ENCODE measurements at regions not wholly inside any gene's neighbourhood (a gene's known extent, or its start where the extent isn't known, plus 50 kb on each side); places are given as distances from the start of the nearest gene placed in this dataset.
"Not testable (repeated sequence)": the region's sequence is repeated elsewhere in the genome, so short reads cannot be mapped to it uniquely, and the experiment has no call there.

GRCh38 chr21:7941432-7941831, 2580.0 kb upstream of the TPTE start:
- peaks cover 30% of the 10 kb centered on the region in 2 donors for H3K9me3 ChIP-seq (ENCODE audit: control insufficient read depth in 2 of 2, low read length in 2 of 2)
- not testable (repeated sequence) for H3K36me3 ChIP-seq (ENCODE audit: control insufficient read depth in 2 of 2, insufficient read depth in 2 of 2, low read length in 2 of 2); H3K4me1 ChIP-seq (ENCODE audit: control insufficient read depth, insufficient read depth, low read length); H3K9ac ChIP-seq (ENCODE audit: low read length in 2 of 2); H3K27me3 ChIP-seq (ENCODE audit: control insufficient read depth in 1 of 2, insufficient read depth in 2 of 2, low read length in 2 of 2); H3K4me3 ChIP-seq (ENCODE audit: low read length in 2 of 2); H3K27ac ChIP-seq (ENCODE audit: low read length)

GRCh38 chr21:7942219-7942618, 2579.2 kb upstream of the TPTE start:
- not testable (repeated sequence) for H3K36me3 ChIP-seq (ENCODE audit: control insufficient read depth in 2 of 2, insufficient read depth in 2 of 2, low read length in 2 of 2); H3K9ac ChIP-seq (ENCODE audit: low read length in 2 of 2); H3K4me3 ChIP-seq (ENCODE audit: low read length in 2 of 2); H3K4me1 ChIP-seq (ENCODE audit: control insufficient read depth, insufficient read depth, low read length); H3K27me3 ChIP-seq (ENCODE audit: control insufficient read depth in 1 of 2, insufficient read depth in 2 of 2, low read length in 2 of 2); H3K27ac ChIP-seq (ENCODE audit: low read length)
- H3K9me3 ChIP-seq (ENCODE audit: control insufficient read depth in 2 of 2, low read length in 2 of 2) = peaks cover 27 to 34% of the 10 kb centered on the region in 2 donors

GRCh38 chr21:7943534-7943933, 2577.8 kb upstream of the TPTE start:
- not testable (repeated sequence) for H3K27me3 ChIP-seq (ENCODE audit: control insufficient read depth in 1 of 2, insufficient read depth in 2 of 2, low read length in 2 of 2); H3K9ac ChIP-seq (ENCODE audit: low read length in 2 of 2); H3K36me3 ChIP-seq (ENCODE audit: control insufficient read depth in 2 of 2, insufficient read depth in 2 of 2, low read length in 2 of 2); H3K4me3 ChIP-seq (ENCODE audit: low read length in 2 of 2); H3K27ac ChIP-seq (ENCODE audit: low read length); H3K4me1 ChIP-seq (ENCODE audit: control insufficient read depth, insufficient read depth, low read length)
- peaks cover 24 to 36% of the 10 kb centered on the region in 2 donors for H3K9me3 ChIP-seq (ENCODE audit: control insufficient read depth in 2 of 2, low read length in 2 of 2)

- Histone ChIP-seq H3K4me3 (ENCODE audit: low read length in 2 of 2) (no peak overlapping the region), H3K36me3 (ENCODE audit: control insufficient read depth in 2 of 2, insufficient read depth in 2 of 2, low read length in 2 of 2) (no peaks in the 10 kb centered on the region), H3K4me1 (ENCODE audit: control insufficient read depth, insufficient read depth, low read length) (no peaks in the 10 kb centered on the region), H3K9me3 (ENCODE audit: control insufficient read depth in 2 of 2, low read length in 2 of 2) (peaks cover 39 to 60% of the 10 kb centered on the region in 2 donors), H3K27ac (ENCODE audit: low read length) (no peak overlapping the region), H3K27me3 (ENCODE audit: control insufficient read depth in 1 of 2, insufficient read depth in 2 of 2, low read length in 2 of 2) (no peaks in the 10 kb centered on the region), H3K9ac (ENCODE audit: low read length in 2 of 2) (no peak overlapping the region)
These were observed 2574.0 kb upstream of the TPTE start for GRCh38 chr21:7947422-7947821.

GRCh38 chr21:7948727-7949126, 2572.7 kb upstream of the TPTE start:
- H3K36me3 ChIP-seq (ENCODE audit: control insufficient read depth in 2 of 2, insufficient read depth in 2 of 2, low read length in 2 of 2); H3K27ac ChIP-seq (ENCODE audit: low read length); H3K4me3 ChIP-seq (ENCODE audit: low read length in 2 of 2); H3K27me3 ChIP-seq (ENCODE audit: control insufficient read depth in 1 of 2, insufficient read depth in 2 of 2, low read length in 2 of 2); H3K4me1 ChIP-seq (ENCODE audit: control insufficient read depth, insufficient read depth, low read length); H3K9ac ChIP-seq (ENCODE audit: low read length in 2 of 2): not testable (repeated sequence)
- peaks cover 46 to 69% of the 10 kb centered on the region in 2 donors for H3K9me3 ChIP-seq (ENCODE audit: control insufficient read depth in 2 of 2, low read length in 2 of 2)

GRCh38 chr21:7949882-7950281, 2571.5 kb upstream of the TPTE start:
- H3K4me1 ChIP-seq (ENCODE audit: control insufficient read depth, insufficient read depth, low read length); H3K36me3 ChIP-seq (ENCODE audit: control insufficient read depth in 2 of 2, insufficient read depth in 2 of 2, low read length in 2 of 2); H3K9ac ChIP-seq (ENCODE audit: low read length in 2 of 2); H3K27me3 ChIP-seq (ENCODE audit: control insufficient read depth in 1 of 2, insufficient read depth in 2 of 2, low read length in 2 of 2); H3K27ac ChIP-seq (ENCODE audit: low read length); H3K4me3 ChIP-seq (ENCODE audit: low read length in 2 of 2): not testable (repeated sequence)
- H3K9me3 ChIP-seq (ENCODE audit: control insufficient read depth in 2 of 2, low read length in 2 of 2) = peaks cover 51 to 74% of the 10 kb centered on the region in 2 donors

- Histone ChIP-seq H3K4me1 (ENCODE audit: control insufficient read depth, insufficient read depth, low read length) (no peaks in the 10 kb centered on the region), H3K27me3 (ENCODE audit: control insufficient read depth in 1 of 2, insufficient read depth in 2 of 2, low read length in 2 of 2) (no peaks in the 10 kb centered on the region), H3K27ac (ENCODE audit: low read length) (no peak overlapping the region), H3K9ac (ENCODE audit: low read length in 2 of 2) (no peak overlapping the region), H3K9me3 (ENCODE audit: control insufficient read depth in 2 of 2, low read length in 2 of 2) (peaks cover 64 to 69% of the 10 kb centered on the region in 2 donors), H3K4me3 (ENCODE audit: low read length in 2 of 2) (no peak overlapping the region), H3K36me3 (ENCODE audit: control insufficient read depth in 2 of 2, insufficient read depth in 2 of 2, low read length in 2 of 2) (no peaks in the 10 kb centered on the region)
These were observed 2569.4 kb upstream of the TPTE start for GRCh38 chr21:7951854-7952519.

- Histone ChIP-seq H3K4me1 (ENCODE audit: control insufficient read depth, insufficient read depth, low read length) (no peaks in the 10 kb centered on the region), H3K9ac (ENCODE audit: low read length in 2 of 2) (no peak overlapping the region), H3K4me3 (ENCODE audit: low read length in 2 of 2) (no peak overlapping the region), H3K9me3 (ENCODE audit: control insufficient read depth in 2 of 2, low read length in 2 of 2) (peaks cover 69 to 72% of the 10 kb centered on the region in 2 donors), H3K36me3 (ENCODE audit: control insufficient read depth in 2 of 2, insufficient read depth in 2 of 2, low read length in 2 of 2) (no peaks in the 10 kb centered on the region), H3K27me3 (ENCODE audit: control insufficient read depth in 1 of 2, insufficient read depth in 2 of 2, low read length in 2 of 2) (no peaks in the 10 kb centered on the region), H3K27ac (ENCODE audit: low read length) (no peak overlapping the region)
These were observed 2568.7 kb upstream of the TPTE start for GRCh38 chr21:7952648-7953047.

- H3K9me3 ChIP-seq (ENCODE audit: control insufficient read depth in 2 of 2, low read length in 2 of 2) = peaks cover 71 to 72% of the 10 kb centered on the region in 2 donors
- no peaks in the 10 kb centered on the region for H3K4me1 ChIP-seq (ENCODE audit: control insufficient read depth, insufficient read depth, low read length)
- H3K27me3 ChIP-seq (ENCODE audit: control insufficient read depth in 1 of 2, insufficient read depth in 2 of 2, low read length in 2 of 2) = no peaks in the 10 kb centered on the region
- no peak overlapping the region for H3K4me3 ChIP-seq (ENCODE audit: low read length in 2 of 2)
- H3K36me3 ChIP-seq (ENCODE audit: control insufficient read depth in 2 of 2, insufficient read depth in 2 of 2, low read length in 2 of 2) = no peaks in the 10 kb centered on the region
- H3K27ac ChIP-seq (ENCODE audit: low read length) = no peak overlapping the region
- no peak overlapping the region for H3K9ac ChIP-seq (ENCODE audit: low read length in 2 of 2)
These were observed 2568.3 kb upstream of the TPTE start for GRCh38 chr21:7953058-7953457.

GRCh38 chr21:7955358-7956073, 2565.9 kb upstream of the TPTE start:
- H3K9ac ChIP-seq (ENCODE audit: low read length in 2 of 2); H3K27me3 ChIP-seq (ENCODE audit: control insufficient read depth in 1 of 2, insufficient read depth in 2 of 2, low read length in 2 of 2); H3K27ac ChIP-seq (ENCODE audit: low read length); H3K36me3 ChIP-seq (ENCODE audit: control insufficient read depth in 2 of 2, insufficient read depth in 2 of 2, low read length in 2 of 2); H3K4me1 ChIP-seq (ENCODE audit: control insufficient read depth, insufficient read depth, low read length); H3K4me3 ChIP-seq (ENCODE audit: low read length in 2 of 2): not testable (repeated sequence)
- H3K9me3 ChIP-seq (ENCODE audit: control insufficient read depth in 2 of 2, low read length in 2 of 2) = peaks cover 57 to 59% of the 10 kb centered on the region in 2 donors

GRCh38 chr21:7956074-7956452, 2565.3 kb upstream of the TPTE start:
- H3K9me3 ChIP-seq (ENCODE audit: control insufficient read depth in 2 of 2, low read length in 2 of 2) = peaks cover 54 to 55% of the 10 kb centered on the region in 2 donors

More at GRCh38 chr21:7956074-7956452, 2565.3 kb upstream of the TPTE start:
- H3K36me3 ChIP-seq (ENCODE audit: control insufficient read depth in 2 of 2, insufficient read depth in 2 of 2, low read length in 2 of 2); H3K4me1 ChIP-seq (ENCODE audit: control insufficient read depth, insufficient read depth, low read length); H3K27ac ChIP-seq (ENCODE audit: low read length); H3K9ac ChIP-seq (ENCODE audit: low read length in 2 of 2); H3K4me3 ChIP-seq (ENCODE audit: low read length in 2 of 2); H3K27me3 ChIP-seq (ENCODE audit: control insufficient read depth in 1 of 2, insufficient read depth in 2 of 2, low read length in 2 of 2): not testable (repeated sequence)
